Natural killer cell (primary cell): ENCODE measurements at regions not wholly inside any gene's neighbourhood (a gene's known extent, or its start where the extent isn't known, plus 50 kb on each side); places are given as distances from the start of the nearest gene placed in this dataset.
"Not testable (repeated sequence)": the region's sequence is repeated elsewhere in the genome, so short reads cannot be mapped to it uniquely, and the experiment has no call there.

ENCODE experiments used
- ATAC-seq, 3 donors: fragments of 150-1000 bp in 2 of 3; fragments of 200-7000 bp in 1 of 3; cut with Tn5 transposase; 1 replicate in 1 of 3; 2 replicates in 2 of 3; pipeline ENCODE4 v1.10.0; 2021; ENCODE audit warnings: mild to moderate bottlenecking in 2 of 3, moderate library complexity in 2 of 3
- DNase-seq, 2 donors: peaks; one replicate each; pipeline versions ENCODE4 v3.0.0 to v3.0.0-alpha.2; 2013 to 2021; ENCODE audit warnings: mixed read lengths in 1 of 2
- H3K27ac ChIP-seq: one replicate; pipeline ENCODE4 v1.5.1; 2013; ENCODE audit warnings: mild to moderate bottlenecking, low read length
- H3K27me3 ChIP-seq: one replicate; pipeline ENCODE4 v1.6.1; 2013; ENCODE audit warnings: low read length; ENCODE audit not compliant: control insufficient read depth, insufficient read depth
- H3K36me3 ChIP-seq: one replicate; pipeline ENCODE4 v1.6.1; 2013; ENCODE audit warnings: low read length; ENCODE audit not compliant: control insufficient read depth, insufficient read depth
- H3K4me1 ChIP-seq: one replicate; pipeline ENCODE4 v1.6.1; 2013; ENCODE audit warnings: low read length; ENCODE audit not compliant: control insufficient read depth, insufficient read depth
- H3K4me3 ChIP-seq: one replicate; pipeline ENCODE4 v1.5.1; 2013; ENCODE audit warnings: low read length
- H3K9me3 ChIP-seq: one replicate; pipeline ENCODE4 v1.6.1; 2013; ENCODE audit warnings: low read length; ENCODE audit not compliant: control insufficient read depth, insufficient read depth
- H3K27ac Mint-ChIP-seq, 2 donors: one replicate each; pipeline ENCODE4 v1.8.0; 2022; ENCODE audit warnings: mild to moderate bottlenecking in 2 of 2, mixed read lengths in 2 of 2, moderate library complexity in 1 of 2
- H3K27me3 Mint-ChIP-seq, 2 donors: one replicate each; pipeline ENCODE4 v1.8.0; 2022; ENCODE audit warnings: low read depth in 2 of 2, mixed read lengths in 2 of 2
- H3K36me3 Mint-ChIP-seq: one replicate; pipeline ENCODE4 v1.8.0; 2022; ENCODE audit warnings: mixed read lengths
- H3K4me1 Mint-ChIP-seq, 2 donors: one replicate each; pipeline ENCODE4 v1.8.0; 2022; ENCODE audit warnings: mixed read lengths in 2 of 2
- H3K4me3 Mint-ChIP-seq: one replicate; pipeline ENCODE4 v1.8.0; 2022; ENCODE audit warnings: mild to moderate bottlenecking, moderate library complexity, mixed read lengths
- H3K9me3 Mint-ChIP-seq, 2 donors: one replicate each; pipeline ENCODE4 v1.8.0; 2022; ENCODE audit warnings: mixed read lengths in 2 of 2
- WGBS: methylation state at CpG from one replicate; pipeline ENCODE4 v1.1.7; 2013; ENCODE audit warnings: missing lambda C conversion rate; ENCODE audit not compliant: insufficient coverage; 5-methylcytosine and 5-hydroxymethylcytosine counted together
- intact Hi-C: fragments of 100-400 bp; cut with micrococcal nuclease; formaldehyde crosslinking; loops from one replicate; pipeline ENCODE4 v1.14.2; 2022

DNA sequence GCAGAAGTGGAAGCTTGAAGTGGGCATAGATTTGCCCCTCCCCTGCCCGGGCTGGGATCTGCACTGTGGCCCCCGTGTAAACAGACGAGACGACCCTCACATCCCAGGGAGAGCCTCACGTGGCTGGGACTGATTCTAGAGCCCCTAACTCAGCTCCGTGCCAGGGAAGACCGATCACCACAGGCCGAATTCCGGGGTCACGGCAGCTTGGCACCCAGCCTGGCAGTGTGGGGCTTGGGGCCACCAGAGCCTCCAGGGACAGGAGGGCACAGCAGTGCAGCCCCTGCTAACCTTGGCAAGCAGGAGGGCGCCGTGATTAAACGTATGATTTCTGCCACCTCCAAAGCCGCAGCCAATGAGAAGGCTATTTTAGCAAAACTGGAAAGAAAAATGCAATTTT, 198.7 kb upstream of the ZNF469 start:
- H3K4me1 Mint-ChIP-seq, H3K27me3 Mint-ChIP-seq, H3K27ac ChIP-seq, H3K4me1 ChIP-seq, H3K9me3 ChIP-seq, H3K27me3 ChIP-seq, H3K9me3 Mint-ChIP-seq, H3K36me3 ChIP-seq, DNase-seq, H3K36me3 Mint-ChIP-seq, ATAC-seq, H3K27ac Mint-ChIP-seq, H3K4me3 ChIP-seq, H3K4me3 Mint-ChIP-seq, intact Hi-C loops: not testable (repeated sequence)
- WGBS, result 92% methylated on average over 5 of the region's 14 CpGs

GRCh38 chr16:88184566-88185355, 198.0 kb upstream of the ZNF469 start:
- H3K4me1 Mint-ChIP-seq, H3K9me3 Mint-ChIP-seq, H3K27me3 Mint-ChIP-seq, H3K4me3 Mint-ChIP-seq, H3K4me3 ChIP-seq, H3K27ac Mint-ChIP-seq, H3K36me3 Mint-ChIP-seq, intact Hi-C loops, H3K36me3 ChIP-seq, H3K27me3 ChIP-seq, DNase-seq, H3K9me3 ChIP-seq, H3K27ac ChIP-seq, H3K4me1 ChIP-seq, ATAC-seq: not testable (repeated sequence)
- WGBS, result 95% methylated on average over 35 of the region's 36 CpGs

DNA sequence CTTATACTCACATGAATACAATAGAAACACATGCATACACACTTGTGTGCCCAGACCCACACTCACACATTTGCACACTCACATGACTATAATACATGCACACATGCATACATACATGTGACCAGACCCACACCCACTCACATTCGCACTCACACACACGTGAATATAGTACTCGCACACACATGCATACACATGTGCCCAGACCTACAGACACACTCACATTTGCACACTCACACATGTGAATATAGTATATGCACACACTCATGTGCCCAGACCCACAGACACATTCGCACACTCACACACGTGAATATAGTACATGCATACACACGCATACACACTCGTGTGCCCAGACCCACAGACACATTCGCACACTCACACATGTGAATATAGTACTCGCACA, 197.4 kb upstream of the ZNF469 start:
- H3K27ac Mint-ChIP-seq, H3K27me3 ChIP-seq, H3K4me3 ChIP-seq, H3K4me1 Mint-ChIP-seq, H3K9me3 ChIP-seq, intact Hi-C loops, ATAC-seq, H3K27ac ChIP-seq, H3K36me3 Mint-ChIP-seq, H3K4me1 ChIP-seq, H3K9me3 Mint-ChIP-seq, DNase-seq, H3K4me3 Mint-ChIP-seq, H3K27me3 Mint-ChIP-seq, H3K36me3 ChIP-seq: not testable (repeated sequence)
- WGBS, result 95% methylated on average over 4 of the region's 9 CpGs

DNA sequence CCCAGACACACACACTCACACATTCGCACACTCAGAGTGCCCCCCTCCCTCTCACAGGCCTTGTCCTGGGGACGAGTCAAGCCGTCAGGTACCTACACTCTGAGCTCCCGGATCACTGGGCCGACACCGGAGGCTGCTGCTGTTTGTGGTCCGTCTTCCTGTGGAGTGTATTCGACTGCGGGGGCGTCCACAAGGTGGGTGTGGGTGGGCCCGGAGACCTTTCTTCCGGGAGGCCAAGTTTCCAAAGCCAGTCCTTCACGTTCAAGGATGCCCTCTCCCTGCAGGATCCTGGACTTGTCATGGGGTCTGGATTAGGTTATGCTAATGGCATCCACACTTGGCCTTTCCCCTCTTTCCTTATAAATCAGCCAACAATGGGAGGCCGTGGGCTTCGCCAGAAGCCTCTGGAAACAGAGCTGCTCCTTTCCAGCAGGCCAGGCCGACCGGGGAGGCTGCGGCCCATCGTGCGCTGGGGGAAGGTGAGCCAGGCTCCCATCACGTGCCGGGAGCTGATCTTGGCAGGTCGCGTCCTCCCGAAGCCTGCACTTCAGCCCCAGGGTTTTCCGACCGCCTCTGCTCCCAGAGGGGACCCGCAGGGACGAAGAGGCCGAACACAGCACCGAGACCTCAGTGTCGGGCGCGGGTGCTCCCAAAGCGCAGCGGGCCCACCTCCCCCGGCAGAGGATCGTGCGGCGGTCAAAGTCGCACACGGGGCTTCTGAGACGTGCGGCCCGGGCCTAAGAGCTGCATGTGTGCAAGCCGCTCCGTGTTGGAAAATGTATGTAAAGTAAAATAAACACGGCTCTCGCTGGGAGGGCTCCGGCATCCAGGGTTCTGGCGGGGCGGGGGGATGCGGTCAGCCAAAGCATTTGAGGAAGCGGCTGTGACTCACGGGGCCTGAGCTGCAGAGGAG, 196.5 kb upstream of the ZNF469 start:
- H3K27me3 Mint-ChIP-seq, intact Hi-C loops, H3K4me1 ChIP-seq, H3K4me3 ChIP-seq, H3K9me3 Mint-ChIP-seq, H3K4me1 Mint-ChIP-seq, ATAC-seq, H3K4me3 Mint-ChIP-seq, H3K36me3 Mint-ChIP-seq, H3K27ac Mint-ChIP-seq, H3K27ac ChIP-seq, H3K27me3 ChIP-seq, DNase-seq, H3K36me3 ChIP-seq, H3K9me3 ChIP-seq: not testable (repeated sequence)
- WGBS, result 82% methylated on average over 52 of the region's 55 CpGs

- H3K36me3 ChIP-seq, H3K36me3 Mint-ChIP-seq, H3K4me3 ChIP-seq, H3K4me1 Mint-ChIP-seq, DNase-seq, H3K27ac ChIP-seq, H3K27me3 Mint-ChIP-seq, ATAC-seq, intact Hi-C loops, H3K9me3 Mint-ChIP-seq, H3K4me3 Mint-ChIP-seq, H3K4me1 ChIP-seq, H3K27me3 ChIP-seq, H3K27ac Mint-ChIP-seq, H3K9me3 ChIP-seq: not testable (repeated sequence)
- WGBS, result 92% methylated on average over 11 of the region's 27 CpGs
These were observed 195.6 kb upstream of the ZNF469 start for GRCh38 chr16:88186889-88187870.

GRCh38 chr16:88188171-88188895, 194.4 kb upstream of the ZNF469 start:
- 84% methylated on average over 9 of the region's 13 CpGs for WGBS
- H3K4me1 Mint-ChIP-seq, H3K4me3 Mint-ChIP-seq, H3K9me3 ChIP-seq, DNase-seq, H3K36me3 ChIP-seq, H3K27ac ChIP-seq, H3K4me3 ChIP-seq, H3K9me3 Mint-ChIP-seq, H3K27ac Mint-ChIP-seq, intact Hi-C loops, H3K36me3 Mint-ChIP-seq, ATAC-seq, H3K27me3 Mint-ChIP-seq, H3K27me3 ChIP-seq, H3K4me1 ChIP-seq: not testable (repeated sequence)

DNA sequence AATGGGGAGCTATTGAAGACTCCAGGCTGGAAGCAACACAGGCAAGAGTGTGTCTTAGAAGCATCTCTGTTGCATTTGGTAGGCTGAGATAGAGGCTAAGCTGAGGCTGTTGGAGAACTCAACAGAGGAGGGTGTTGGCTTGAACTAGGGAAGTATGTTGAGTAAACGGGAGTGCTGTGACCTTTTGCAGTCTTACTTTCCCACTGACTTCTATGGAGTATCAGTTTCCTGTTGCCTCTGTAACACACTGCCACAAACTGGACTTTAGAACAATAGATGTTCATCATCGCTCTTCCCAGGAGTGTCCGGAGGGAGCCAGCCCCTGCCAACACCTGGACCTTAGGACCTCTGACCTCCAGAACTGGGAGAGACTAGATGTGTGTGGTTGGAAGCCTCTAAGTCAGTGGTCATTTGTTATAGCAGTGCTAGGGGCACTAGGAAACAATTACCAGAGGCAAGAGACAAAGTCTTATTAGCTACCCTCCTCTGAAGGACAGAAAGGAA, 192.1 kb upstream of the ZNF469 start:
- H3K4me1 Mint-ChIP-seq, H3K4me3 ChIP-seq, DNase-seq, H3K27me3 ChIP-seq, H3K27ac Mint-ChIP-seq, H3K36me3 ChIP-seq, H3K27me3 Mint-ChIP-seq, H3K9me3 ChIP-seq, H3K36me3 Mint-ChIP-seq, ATAC-seq, H3K9me3 Mint-ChIP-seq, H3K27ac ChIP-seq, H3K4me1 ChIP-seq, H3K4me3 Mint-ChIP-seq, intact Hi-C loops: not testable (repeated sequence)
- WGBS, result 100% methylated on average over 1 of the region's 3 CpGs
